ENCODE measurements at regions not wholly inside any gene's neighbourhood (a gene's known extent, or its start where the extent isn't known, plus 50 kb on each side); places are given as distances from the start of the nearest gene placed in this dataset.

DNA sequence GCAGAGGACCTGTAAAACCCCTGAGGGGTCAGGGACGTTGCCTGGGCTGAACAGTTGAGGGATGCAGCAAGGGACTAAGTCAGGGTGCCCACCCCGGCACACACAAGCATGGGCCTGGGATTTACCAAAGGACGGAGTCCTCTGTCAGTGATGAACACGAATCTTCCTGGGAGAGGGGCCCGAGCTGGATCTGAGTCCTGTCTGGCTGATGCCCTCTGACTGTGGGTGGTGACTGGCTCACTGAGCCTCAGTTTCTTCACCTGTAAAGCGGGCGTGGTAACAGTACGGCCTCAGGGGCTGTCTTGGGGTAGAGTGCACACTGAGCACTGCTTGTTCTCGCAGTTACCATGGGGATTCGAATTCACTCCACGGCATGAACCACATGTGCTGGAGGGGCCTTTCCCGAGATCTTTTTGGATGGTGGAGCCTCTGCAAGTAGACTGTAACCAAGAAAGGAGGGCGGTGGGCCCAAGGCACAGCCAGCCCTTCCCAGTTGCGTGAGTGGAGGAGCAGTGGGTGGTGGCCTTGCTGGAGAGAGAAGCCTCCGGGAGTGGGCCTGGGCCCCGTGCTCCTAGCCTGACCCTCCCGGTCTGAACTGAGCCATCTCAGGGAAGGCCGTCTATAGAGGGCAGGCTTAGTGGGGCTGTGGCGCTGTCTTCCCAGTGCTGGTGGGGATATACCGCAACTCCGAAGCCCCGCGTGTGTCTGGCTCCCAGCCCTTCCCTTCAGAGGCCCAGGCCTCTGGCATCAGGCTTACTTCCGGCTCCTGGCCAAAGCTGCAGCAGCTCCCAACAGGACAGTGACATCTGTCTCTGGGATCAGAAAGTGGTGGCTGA, 130.8 kb upstream of the HS6ST1 start:
- DNase-seq: no peak

DNA sequence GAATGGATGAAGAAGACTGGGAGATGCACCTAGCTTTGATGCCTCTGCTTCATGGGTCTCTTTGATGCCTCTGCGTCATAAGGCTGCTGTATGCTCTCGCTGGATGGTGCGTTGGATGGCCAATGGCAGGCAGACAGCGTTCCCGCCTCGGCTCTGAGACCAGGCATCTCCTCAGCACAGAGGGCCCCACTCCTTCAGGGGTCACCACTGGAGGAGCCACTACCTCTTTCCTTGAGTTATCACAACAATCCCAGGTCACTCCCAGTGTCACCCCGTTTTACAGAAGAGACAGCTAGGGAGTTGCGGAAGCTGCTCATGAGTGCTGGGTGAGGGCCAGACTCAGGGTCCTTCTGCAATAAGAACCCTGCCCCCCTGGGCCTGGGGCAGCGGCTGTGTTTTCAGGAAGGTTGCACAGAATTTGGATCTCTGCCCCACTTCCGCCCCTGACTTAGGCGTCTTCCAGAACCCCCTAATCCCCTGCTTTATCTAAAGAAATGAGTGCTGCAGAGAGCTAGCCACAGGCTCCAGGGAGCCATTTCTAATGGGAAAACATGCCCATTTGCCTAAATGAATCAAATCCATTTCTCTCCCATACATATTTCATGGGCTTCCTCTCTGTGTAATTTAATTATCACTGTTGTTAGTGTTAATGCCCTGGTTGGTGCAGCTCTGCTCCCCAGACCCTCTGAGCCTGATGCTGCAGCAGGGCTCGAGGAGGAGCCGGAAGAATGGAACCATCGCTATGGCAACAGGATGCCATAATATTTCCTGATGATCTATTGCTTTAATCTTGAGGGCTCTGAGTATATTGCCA, 131.8 kb upstream of the HS6ST1 start:
- no peak for DNase-seq

DNA sequence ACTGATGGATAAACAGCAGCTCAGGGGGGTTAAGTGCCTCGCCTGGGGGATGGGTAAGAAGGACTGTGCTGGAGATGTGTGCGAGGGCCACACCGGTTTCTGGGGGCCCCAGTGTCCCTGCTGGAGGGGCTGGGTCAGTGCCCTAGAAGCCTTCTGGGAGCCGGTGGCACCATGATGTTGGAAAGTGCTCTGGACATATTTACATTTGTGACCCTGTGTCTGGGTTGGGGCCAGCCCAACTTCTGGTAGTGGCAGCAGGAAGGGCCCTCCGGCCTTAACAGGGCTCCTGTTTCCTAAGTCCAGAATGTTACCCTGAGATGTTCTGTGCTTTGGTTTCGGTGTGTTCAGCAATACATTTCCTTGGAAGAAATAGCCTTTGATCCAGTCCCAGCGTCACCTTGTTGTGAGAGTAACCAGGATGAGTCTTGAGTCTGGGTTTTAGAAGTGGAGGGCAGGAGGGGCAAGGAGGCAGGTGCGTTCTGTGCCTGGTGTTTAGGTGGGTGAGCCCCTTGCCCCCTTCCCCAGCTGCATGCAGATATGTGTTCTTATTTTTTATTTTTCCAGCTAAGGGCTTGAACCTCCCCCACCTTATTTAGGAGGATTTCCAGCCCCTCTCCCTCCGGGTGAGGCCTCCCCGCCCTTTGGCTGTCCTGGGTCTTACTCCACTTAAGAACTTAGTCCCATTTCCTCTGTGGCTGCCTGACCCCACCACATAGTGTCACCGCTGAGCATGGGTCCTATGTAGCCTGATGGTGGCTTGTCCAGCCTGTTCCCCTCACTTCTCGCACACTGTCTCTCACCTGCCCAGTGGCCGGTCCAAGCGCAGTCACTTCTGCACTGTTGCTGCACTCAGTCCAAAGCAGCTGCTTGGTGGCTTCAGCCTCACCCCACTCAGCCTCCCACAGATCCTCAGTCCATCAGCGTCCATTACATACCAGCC, 132.7 kb upstream of the HS6ST1 start:
- no peak for DNase-seq

DNA sequence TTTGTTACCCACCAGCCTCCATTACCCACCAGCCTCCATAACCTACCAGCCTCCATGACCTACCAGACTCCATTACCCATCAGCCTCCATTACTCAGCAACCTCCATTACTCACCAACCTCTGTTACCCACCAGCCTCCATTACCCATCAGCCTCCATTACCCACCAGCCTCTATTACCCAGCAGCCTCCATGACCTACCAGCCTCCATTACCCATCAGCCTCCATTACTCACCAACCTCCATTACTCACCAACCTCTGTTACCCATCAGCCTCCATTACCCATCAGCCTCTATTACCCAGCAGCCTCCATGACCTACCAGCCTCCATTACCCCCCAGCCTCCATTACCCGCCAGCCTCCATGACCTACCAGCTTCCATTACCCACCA, 133.3 kb upstream of the HS6ST1 start:
- no peak for DNase-seq

DNA sequence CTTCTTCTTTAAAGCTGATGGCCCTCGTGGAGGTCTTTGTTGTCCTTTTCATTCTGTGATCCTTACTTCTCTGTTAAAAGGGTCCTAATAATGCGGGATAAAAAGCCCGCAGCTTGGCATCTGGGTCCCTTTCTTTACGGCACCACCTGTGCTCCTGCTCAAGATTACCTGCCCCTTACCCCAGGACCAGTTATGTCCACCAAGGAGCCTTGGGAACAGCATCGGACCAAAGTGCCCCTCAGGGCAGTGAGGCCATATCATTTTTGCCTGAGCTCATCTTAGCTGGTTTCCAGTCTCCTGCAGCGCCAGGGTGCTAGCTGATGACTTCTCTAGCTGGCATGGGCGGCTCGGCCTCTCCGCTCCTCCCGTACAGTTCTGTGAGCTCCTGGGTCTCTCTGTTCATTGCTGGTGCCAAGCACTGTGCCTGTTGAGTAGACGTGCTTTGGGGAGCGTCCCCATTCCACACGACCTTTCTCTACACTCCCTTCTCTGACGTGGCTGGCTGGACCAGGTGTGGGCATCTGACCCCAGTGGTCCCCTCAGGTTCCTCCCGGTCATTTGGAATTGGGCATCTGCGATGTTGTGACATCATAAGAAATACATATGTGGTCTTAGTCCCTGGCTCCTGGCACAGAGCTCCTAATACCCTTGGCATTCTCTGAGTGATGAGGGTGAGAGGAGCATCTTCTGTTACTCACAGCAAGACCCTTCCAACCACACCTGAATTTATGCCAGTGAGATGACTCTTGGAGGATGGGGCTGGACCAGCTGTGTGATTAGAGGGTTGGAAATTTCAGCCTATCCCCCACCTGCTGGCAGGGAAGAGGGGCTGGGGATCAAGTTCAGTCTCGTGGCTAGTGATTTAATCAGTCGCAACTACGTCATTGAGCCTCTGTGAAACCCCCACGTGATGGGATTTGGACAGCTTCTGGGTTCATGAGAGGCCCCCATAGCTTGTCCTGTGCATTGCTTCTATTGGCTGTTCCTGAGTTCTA, 134.2 kb upstream of the HS6ST1 start:
- DNase-seq: no peak

DNA sequence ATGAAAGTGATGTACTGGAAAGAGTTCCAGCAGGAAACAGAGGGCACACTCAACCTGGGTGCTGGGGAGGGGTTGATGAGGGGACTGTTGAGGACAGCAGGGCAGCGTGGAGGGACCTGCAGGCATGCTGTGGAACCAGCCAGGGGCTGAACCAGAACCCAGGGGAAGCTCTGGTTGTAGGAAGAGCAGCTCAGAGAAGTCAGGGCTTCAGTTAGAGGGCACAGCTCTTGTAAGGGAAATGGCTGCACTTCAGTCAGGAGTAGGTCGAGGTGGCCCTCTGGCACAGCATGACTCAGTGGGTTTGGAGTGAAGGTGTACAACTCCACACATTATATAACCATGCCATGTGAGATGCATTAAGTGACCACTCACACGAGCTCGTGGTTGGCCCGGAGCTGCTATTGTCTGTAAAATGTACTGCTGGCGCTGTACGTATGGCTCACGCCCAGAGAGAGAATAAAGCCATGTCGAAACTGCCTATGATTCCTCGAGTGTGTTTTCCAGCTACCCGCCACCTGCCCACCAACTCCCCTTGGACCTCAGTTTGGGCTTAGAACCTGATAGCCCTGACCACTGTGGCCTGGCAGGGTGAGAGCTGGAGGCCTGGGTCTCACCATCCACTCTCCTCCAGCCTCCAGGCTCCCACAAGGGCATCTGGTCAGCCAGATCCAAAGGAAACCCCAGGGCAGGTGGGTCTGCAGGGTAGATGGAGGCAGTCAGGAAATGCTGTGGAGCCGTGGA, 136.5 kb upstream of the HS6ST1 start:
- no peak for DNase-seq

DNA sequence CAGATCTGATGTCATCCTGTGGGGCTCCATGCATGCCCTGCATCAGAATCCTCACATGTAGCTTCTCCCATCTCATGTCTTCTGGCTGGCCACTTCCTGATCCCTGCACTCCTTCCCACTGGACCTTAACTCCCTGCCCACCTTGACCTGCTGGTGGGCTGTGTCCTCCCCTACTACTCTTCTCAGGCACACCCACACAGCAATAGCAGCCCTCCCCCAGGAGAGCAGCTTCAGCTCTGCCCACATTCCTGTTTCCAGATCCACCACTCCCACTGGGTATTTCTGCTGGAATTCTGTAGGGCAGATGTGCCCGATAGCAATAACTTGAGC, 137.0 kb upstream of the HS6ST1 start:
- no peak for DNase-seq

DNA sequence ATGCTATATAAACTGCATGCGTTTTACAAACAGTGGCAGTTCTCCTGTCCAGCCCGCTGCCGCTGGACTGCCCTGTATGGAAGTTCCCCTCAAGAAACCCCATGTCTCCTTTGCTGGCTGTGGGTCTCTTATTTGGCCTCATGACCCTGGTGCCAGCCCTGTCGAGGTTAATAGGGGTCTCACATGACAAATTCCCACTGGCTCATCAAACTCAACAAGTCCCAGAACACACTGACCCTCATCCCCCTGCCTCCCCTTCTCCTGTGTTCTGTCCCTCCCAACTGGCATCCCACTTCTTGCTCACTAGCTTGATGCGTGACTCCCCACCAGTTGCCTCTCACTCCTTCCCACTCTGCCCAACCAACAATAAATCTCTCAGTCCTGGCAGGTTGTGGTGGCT, 137.6 kb upstream of the HS6ST1 start:
- no peak for DNase-seq

DNA sequence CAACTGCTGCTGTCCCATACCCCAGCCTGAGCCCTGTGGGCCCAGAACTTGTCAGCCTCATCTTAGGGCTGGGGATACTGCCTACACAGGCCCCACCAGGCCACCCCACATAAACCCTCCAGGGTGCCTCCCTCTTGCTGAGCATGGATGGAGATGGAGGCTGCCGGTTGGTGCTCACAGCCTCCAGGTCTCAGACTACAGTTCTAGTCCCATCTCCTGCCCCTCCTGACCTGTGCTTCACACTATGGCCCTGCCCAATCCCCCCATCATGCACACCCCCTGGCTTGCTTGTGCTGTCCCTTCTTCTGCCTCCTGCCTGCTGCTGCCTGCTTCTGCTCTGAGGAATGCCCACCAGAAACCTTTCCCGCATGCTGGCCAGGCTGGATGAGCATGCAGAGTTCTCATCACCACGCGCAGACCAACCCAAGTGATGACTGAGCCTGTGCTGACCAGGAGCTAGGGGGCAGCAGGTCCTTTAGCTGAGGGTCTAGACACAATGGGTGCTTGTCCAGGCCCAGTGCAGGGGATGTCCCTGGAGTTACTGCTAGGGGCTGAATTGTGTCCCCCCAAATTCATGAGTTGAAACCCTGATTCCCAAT, 138.4 kb upstream of the HS6ST1 start:
- DNase-seq: no peak

DNA sequence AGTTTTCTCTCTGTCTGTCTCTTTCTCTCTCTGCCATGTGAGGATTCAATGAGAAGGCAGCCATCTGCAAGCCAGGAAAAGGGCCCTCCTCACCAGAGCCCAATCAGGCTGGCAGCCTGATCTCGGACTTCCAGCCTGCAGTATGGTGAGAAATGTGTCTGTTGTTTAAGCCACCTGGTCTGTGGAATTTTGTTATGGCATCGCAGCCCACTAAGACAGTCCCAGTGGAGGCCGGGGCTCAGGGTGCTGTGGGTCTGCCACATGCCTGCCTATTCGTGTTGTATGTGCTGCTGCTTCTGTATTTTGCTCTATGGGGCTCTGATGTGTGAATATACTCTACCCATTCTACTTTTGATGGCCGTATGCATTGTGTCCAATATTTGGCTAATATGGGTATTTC, 139.0 kb upstream of the HS6ST1 start:
- no peak for DNase-seq

DNA sequence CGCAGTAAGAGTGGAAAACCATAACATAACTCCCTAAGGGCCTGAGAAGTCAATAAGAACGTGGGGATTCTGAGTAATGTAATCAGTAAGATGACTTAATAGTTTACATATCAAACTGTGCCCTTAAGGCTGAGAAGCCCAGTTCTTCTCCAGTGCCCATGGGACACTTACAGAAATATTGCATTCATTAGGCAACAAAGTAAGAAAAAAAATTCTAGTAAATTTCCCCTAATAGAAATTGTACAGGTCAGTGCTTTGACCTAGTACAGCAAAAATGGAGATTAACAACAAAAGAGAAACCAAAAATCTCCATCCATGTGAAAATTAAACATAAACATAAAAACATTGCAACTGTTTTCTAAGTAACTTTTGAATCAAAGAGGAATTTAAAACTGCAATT, 139.8 kb upstream of the HS6ST1 start:
- DNase-seq: no peak

DNA sequence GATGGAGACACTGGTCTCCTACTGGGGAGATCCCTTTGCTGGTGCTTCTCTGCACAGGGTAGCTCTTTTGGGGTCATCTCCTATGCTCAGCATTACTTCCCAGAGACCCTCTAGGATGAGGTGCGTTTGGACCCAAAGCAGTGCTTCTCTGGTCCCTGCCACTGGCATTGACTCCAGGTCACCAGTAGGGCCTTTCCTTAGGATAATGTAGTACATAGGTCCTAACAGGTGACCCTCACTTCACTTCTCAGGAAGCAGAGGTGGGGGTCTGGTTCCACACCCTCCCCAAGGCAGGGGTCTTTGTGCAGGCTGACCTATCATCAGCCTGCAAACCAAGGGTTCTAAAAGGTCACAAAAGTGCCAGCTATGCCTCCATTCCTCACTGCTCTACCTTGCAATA, 145.8 kb upstream of the HS6ST1 start:
- DNase-seq: no peak

DNA sequence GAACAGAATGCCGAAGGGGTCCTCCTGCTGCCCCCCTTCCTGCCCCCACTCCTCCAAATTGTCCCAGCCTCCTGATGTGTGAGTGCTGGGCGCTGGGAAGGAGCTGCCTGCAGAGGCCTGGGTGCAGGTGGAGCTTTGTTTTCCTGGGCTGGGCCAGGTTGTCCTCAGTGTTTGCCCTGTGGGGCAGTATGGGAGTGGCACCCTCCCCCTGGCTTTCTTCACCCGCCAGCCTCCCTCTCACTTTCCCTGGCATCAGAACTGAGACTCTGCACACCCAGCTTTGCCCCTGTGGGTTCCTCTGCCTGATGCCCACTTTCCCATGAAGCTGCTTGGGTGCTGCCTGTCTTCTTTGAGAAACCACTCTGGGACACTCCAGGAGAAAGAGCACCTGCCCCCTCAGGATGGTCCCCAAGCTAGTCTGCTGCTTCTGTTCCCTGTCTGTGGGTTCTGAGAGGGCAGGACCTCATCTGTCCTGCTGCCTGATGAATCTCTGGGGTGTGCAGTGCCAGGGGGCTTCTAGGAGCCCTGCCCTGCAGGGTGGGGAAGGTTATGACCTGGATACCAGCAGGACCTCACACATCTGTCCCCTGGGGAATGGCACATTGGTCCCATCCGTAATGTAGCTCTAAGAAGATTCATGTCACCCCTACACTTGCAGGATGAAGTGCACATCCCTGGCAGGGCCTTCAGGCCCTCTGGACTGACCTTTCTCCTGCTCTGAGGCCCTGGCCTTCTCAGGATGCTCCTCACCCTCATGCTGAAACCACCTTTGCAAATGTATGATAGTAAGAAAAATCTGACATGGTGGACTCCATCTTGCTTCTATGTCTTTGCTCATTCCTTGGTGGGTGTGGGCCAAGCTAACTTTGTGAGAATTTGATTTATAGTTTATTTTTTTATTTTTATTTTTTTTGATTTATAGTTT, 146.8 kb upstream of the HS6ST1 start:
- no peak for DNase-seq

DNA sequence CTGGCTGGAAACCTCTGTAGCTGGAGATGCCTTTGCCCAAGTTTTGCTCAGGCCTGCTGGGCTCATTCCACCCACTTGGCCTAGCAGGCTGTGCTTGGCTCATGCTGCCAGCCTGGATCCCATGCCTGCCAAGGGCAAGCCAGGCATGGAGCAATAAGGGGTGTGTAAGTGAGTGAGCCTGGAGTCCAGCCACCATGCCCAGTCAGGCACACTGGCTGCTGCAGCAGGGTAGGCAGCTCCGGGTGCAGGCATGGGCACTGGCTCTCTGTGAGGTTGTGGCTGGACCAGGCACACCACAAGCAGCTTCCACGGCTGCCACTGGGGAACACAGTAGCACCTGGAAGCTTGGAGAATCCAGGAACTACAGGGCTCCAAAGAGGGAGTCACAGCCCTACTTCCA, 147.7 kb upstream of the HS6ST1 start:
- DNase-seq: no peak

DNA sequence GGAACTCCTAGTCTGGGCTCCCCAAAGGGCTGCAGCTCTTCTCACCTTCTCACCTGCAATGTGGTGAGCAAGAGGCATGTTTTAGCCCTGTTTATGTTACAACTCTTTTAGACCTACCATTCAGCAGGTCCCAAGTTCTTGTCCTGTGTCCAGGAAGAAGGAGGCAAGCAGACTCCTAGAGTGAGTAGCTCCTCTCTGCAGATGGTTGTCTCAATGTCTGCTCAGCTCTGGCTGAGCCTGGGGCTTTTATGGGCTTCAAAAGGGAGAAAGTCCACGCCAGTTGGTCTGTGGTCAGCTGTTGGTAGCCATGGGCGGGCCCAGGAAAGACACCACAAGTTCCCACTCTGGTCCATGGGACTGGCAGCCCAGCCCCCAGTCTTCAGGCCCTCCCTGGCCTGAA, 148.1 kb upstream of the HS6ST1 start:
- no peak for DNase-seq

DNA sequence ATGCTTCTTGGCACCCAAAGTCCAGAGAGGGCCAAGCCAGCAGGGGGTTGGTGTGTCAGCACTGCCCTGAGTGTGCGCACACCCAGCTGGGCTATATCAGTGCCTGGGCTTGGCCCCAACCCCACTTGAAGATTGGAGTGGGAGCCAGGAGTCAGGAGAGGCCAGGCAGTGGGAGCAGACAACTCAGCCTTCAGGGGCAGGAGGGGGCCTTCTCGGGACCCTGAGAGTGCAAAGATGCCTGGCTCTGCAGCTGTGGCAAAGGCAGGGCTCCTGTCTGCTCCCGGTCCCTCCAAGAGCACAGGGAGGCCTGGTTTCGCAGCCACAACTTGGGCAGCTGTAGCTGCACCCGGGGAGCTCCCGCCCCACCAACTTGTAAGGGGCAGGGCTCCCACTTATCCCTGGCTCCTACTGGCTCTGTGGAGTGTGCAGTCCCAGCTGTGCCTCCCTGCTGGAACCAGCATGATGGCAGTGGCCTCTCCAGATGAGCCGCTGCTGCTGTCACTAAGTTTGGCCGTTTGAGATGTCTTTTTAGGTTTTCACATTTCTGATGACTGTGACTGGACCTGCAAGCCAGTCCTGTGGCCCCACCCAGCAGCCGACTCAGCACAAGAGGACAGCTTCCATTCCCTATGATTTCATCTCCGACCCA, 148.8 kb upstream of the HS6ST1 start:
- DNase-seq: no peak

DNA sequence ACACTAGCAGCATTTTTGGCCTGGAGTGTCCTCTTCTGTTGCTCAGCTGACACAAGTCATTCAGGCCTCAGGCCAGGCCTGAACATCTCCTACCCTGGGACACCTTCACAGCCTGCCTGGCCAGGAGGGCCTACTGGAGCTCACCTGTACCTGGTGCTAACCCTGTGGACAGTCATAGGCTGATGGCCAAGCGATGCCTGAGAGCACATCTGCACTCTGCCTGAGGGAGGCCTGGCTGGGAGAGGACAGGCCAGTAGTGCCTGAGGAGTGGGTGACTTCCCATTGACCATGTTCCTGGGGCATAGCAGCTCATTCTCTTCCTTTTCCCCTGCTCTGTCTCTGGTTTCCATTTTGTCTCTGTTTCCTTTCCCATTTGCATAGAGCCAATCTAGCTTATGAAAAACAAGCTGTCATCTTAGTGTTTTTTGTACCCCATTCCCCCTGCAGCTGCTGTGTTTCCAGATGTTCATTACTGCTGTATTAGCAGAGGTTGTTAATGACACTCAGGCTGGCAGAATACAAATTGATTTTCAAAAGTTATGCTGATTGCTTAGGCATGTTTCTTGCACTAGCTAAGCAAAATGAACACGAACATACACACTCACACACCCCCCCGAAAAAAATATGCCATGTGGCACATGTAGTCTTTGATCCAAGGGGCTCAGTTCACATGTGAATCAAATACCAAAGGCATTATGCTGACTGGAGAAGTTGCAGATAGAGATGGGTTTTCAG, 149.7 kb upstream of the HS6ST1 start:
- DNase-seq: no peak

DNA sequence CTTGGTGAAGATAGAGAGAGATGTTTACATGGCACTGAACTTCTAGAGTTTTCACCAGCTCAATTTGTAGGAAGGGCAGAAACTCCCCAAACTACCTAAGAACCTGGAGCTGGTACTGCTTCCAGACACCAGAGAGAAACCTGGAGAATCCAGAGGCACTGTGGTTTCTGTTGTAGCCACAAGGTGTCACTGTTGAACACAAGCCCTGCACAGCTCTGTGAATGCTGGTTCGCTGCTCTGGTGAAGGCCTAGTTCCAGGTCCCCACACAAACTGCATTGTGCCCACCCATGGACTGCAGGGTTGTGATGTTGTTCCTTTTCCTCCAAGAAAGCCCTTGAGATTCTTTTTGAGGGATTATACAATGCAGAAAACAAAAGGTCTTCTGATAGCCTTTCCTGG, 150.5 kb upstream of the HS6ST1 start:
- no peak for DNase-seq
